IMR-90 (cell line): ENCODE measurements at regions not wholly inside any gene's neighbourhood (a gene's known extent, or its start where the extent isn't known, plus 50 kb on each side); places are given as distances from the start of the nearest gene placed in this dataset.

ENCODE experiments used
- ATAC-seq: fragments of 200-7000 bp; cut with Tn5 transposase; 2 replicates; pipeline ENCODE4 v1.9.1; 2020; ENCODE audit warnings: low read depth, mild to moderate bottlenecking, moderate library complexity
- BruUV-seq: library from RNA; stranded (reverse); fragments of 400-500 nt; replicated peaks from 2 replicates; lab custom pipeline; 2021; lab: Mats Ljungman, UMichigan
- CTCF ChIA-PET: fragments of 300-600 bp; formaldehyde crosslinking; extraction: SDS; loops from one replicate; lab custom pipeline; 2021; ENCODE audit warnings: antibody characterized with exemption; lab: Yijun Ruan, JAX
- POLR2A ChIA-PET: fragments of 300-600 bp; sonication (Branson Sonifier 250); formaldehyde crosslinking; loops from one replicate; lab custom pipeline; 2022; ENCODE audit warnings: antibody characterized with exemption; ENCODE audit not compliant: unreplicated experiment; lab: Charles Lee
- DNase-seq: peaks from one replicate; pipeline ENCODE4 v3.0.0; 2013
- H2AFZ ChIP-seq: replicated peaks from 2 replicates; pipeline ENCODE3; 2013; ENCODE audit warnings: low read length, mild to moderate bottlenecking; ENCODE audit not compliant: poor library complexity
- H2AK5ac ChIP-seq: 2 replicates; pipeline ENCODE4 v1.6.1; 2013; ENCODE audit warnings: low read depth, low read length, inconsistent platforms
- H2AK9ac ChIP-seq: replicated peaks from 2 replicates; pipeline ENCODE3; 2013; ENCODE audit warnings: mild to moderate bottlenecking, low read depth, low read length, moderate library complexity; ENCODE audit not compliant: poor library complexity
- H2BK120ac ChIP-seq: 2 replicates; pipeline ENCODE4 v1.6.1; 2013; ENCODE audit warnings: low read depth, low read length, inconsistent platforms
- H2BK15ac ChIP-seq: 3 replicates; pipeline ENCODE4 v1.6.1; 2013; ENCODE audit warnings: low read depth, low read length, inconsistent platforms
- H2BK20ac ChIP-seq: 2 replicates; pipeline ENCODE4 v1.6.1; 2013; ENCODE audit warnings: low read depth, mild to moderate bottlenecking, inconsistent platforms, low read length, moderate library complexity
- H2BK5ac ChIP-seq: 2 replicates; pipeline ENCODE4 v1.6.1; 2013; ENCODE audit warnings: mild to moderate bottlenecking, low read depth, low read length, inconsistent platforms; ENCODE audit not compliant: poor library complexity, severe bottlenecking
- H3K14ac ChIP-seq: replicated peaks from 2 replicates; pipeline ENCODE4 v1.6.1; 2013; ENCODE audit warnings: low read depth, low read length, inconsistent platforms
- H3K18ac ChIP-seq: 2 replicates; pipeline ENCODE4 v1.6.1; 2013; ENCODE audit warnings: low read depth, low read length, control low read depth
- H3K23ac ChIP-seq: 2 replicates; pipeline ENCODE4 v1.6.1; 2013; ENCODE audit warnings: low read depth, low read length, inconsistent platforms
- H3K27ac ChIP-seq: 2 replicates; pipeline ENCODE4 v1.5.1; 2013; ENCODE audit warnings: mild to moderate bottlenecking, control low read depth, low read length; ENCODE audit not compliant: insufficient read depth
- H3K27me3 ChIP-seq: 2 replicates; pipeline ENCODE4 v1.6.1; 2013; ENCODE audit warnings: low read length; ENCODE audit not compliant: control insufficient read depth, insufficient read depth
- H3K36me3 ChIP-seq: 2 replicates; pipeline ENCODE4 v1.6.1; 2013; ENCODE audit warnings: low read length, mixed read lengths; ENCODE audit not compliant: control insufficient read depth, insufficient read depth
- H3K4ac ChIP-seq: 2 replicates; pipeline ENCODE4 v1.6.1; 2013; ENCODE audit warnings: low read depth, low read length, inconsistent platforms
- H3K4me1 ChIP-seq: 2 replicates; pipeline ENCODE4 v1.6.1; 2013; ENCODE audit warnings: low read length, mixed read lengths; ENCODE audit not compliant: control insufficient read depth, insufficient read depth
- H3K4me2 ChIP-seq: 2 replicates; pipeline ENCODE4 v1.6.1; 2013; ENCODE audit warnings: low read depth, mild to moderate bottlenecking, control low read depth, low read length, moderate library complexity
- H3K4me3 ChIP-seq: 2 replicates; pipeline ENCODE4 v1.5.1; 2013; ENCODE audit warnings: low read depth, mild to moderate bottlenecking, control low read depth, low read length, moderate library complexity; ENCODE audit not compliant: insufficient read depth
- H3K56ac ChIP-seq: 2 replicates; pipeline ENCODE4 v1.6.1; 2013; ENCODE audit warnings: low read length, inconsistent platforms; ENCODE audit not compliant: insufficient read depth; ENCODE audit errors: extremely low read depth
- H3K79me1 ChIP-seq, 2 experiments: 2 replicates each; pipeline ENCODE4 v1.6.1; 2013; ENCODE audit warnings: low read length in 2 of 2, inconsistent platforms in 1 of 2, low read depth in 1 of 2
- H3K9ac ChIP-seq: 2 replicates; pipeline ENCODE4 v1.6.1; 2013; ENCODE audit warnings: low read depth, low read length, control low read depth
- H3K9me1 ChIP-seq: 2 replicates; pipeline ENCODE4 v1.6.1; 2013; ENCODE audit warnings: low read length, inconsistent platforms; ENCODE audit not compliant: insufficient read depth
- H3K9me3 ChIP-seq: 2 replicates; pipeline ENCODE4 v1.6.1; 2013; ENCODE audit warnings: low read length; ENCODE audit not compliant: control insufficient read depth, insufficient read depth
- H4K20me1 ChIP-seq: 2 replicates; pipeline ENCODE4 v1.6.1; 2013; ENCODE audit warnings: low read length, inconsistent platforms; ENCODE audit not compliant: insufficient read depth
- H4K5ac ChIP-seq: 2 replicates; pipeline ENCODE4 v1.6.1; 2013; ENCODE audit warnings: mild to moderate bottlenecking, low read depth, low read length, control low read depth
- H4K8ac ChIP-seq, 2 experiments: 2 replicates each; pipeline ENCODE4 v1.6.1; 2013; ENCODE audit warnings: low read depth in 2 of 2, low read length in 2 of 2, control low read depth in 1 of 2, inconsistent platforms in 1 of 2
- H4K91ac ChIP-seq: 2 replicates; pipeline ENCODE4 v1.6.1; 2013; ENCODE audit warnings: low read depth, low read length, inconsistent platforms; ENCODE audit not compliant: insufficient read depth
- BHLHE40 ChIP-seq: fragments of 150-350 bp; IDR thresholded peaks from 2 replicates; pipeline ENCODE4 v1.6.1; 2016; ENCODE audit warnings: mild to moderate bottlenecking, low read depth, low read length
- CEBPB ChIP-seq: IDR thresholded peaks from 2 replicates; pipeline ENCODE4 v1.6.1; 2012; ENCODE audit warnings: low read depth, low read length, improper control_type of control experiment
- CHD1 ChIP-seq: IDR thresholded peaks from 2 replicates; pipeline ENCODE4 v1.6.1; 2012; ENCODE audit warnings: low read depth, low read length, improper control_type of control experiment
- FOS ChIP-seq: fragments of 150-350 bp; IDR thresholded peaks from 2 replicates; pipeline ENCODE4 v1.6.1; 2016; ENCODE audit warnings: low read depth, low read length
- MAFK ChIP-seq: IDR thresholded peaks from 2 replicates; pipeline ENCODE4 v1.6.1; 2012; ENCODE audit warnings: low read depth, low read length, improper control_type of control experiment
- MAZ ChIP-seq: IDR thresholded peaks from 2 replicates; pipeline ENCODE4 v1.6.1; 2012; ENCODE audit warnings: low read depth, mild to moderate bottlenecking, low read length, improper control_type of control experiment, moderate library complexity, borderline replicate concordance
- MXI1 ChIP-seq: IDR thresholded peaks from 2 replicates; pipeline ENCODE4 v1.6.1; 2012; ENCODE audit warnings: low read depth, mild to moderate bottlenecking, low read length, moderate library complexity, borderline replicate concordance
- NFE2L2 ChIP-seq: fragments of 150-350 bp; IDR thresholded peaks from 2 replicates; pipeline ENCODE4 v1.6.1; 2016; ENCODE audit warnings: low read depth, mild to moderate bottlenecking, low read length
- POLR2A ChIP-seq: IDR thresholded peaks from 2 replicates; pipeline ENCODE4 v1.6.1; 2012; ENCODE audit warnings: mild to moderate bottlenecking, low read depth, low read length
- RAD21 ChIP-seq: IDR thresholded peaks from 2 replicates; pipeline ENCODE4 v1.6.1; 2012; ENCODE audit warnings: low read length, improper control_type of control experiment
- SMC3 ChIP-seq: fragments of 150-350 bp; IDR thresholded peaks from 2 replicates; pipeline ENCODE4 v1.6.1; 2016; ENCODE audit warnings: low read depth, mild to moderate bottlenecking, antibody characterized with exemption, low read length, moderate library complexity
- WGBS, 2 experiments: methylation state at CpG; one replicate each; pipeline versions ENCODE4 v1.1.5 to v1.1.7; 2013; ENCODE audit warnings: missing lambda C conversion rate in 2 of 2; ENCODE audit not compliant: insufficient read length in 1 of 2; ENCODE audit errors: extremely low coverage in 2 of 2; 5-methylcytosine and 5-hydroxymethylcytosine counted together
- dilution Hi-C: fragments of 300-500 bp; cut with HindIII; formaldehyde crosslinking; loops from one replicate; pipeline ENCODE4 v1.14.3; 2018; ENCODE audit warnings: low sequenced_read_pairs; ENCODE audit not compliant: unreplicated experiment
- in situ Hi-C: fragments of 300-500 bp; cut with MboI; formaldehyde crosslinking; loops from 3 replicates; pipeline ENCODE4 v1.14.3; 2019; ENCODE audit warnings: low sequenced_read_pairs, inconsistent platforms, mixed read lengths
- intact Hi-C: fragments of 100-400 bp; cut with micrococcal nuclease; formaldehyde crosslinking; loops from 2 replicates; pipeline ENCODE4 v1.10.0; 2022
- TF ChIP-seq, protein P1 (sequence below): fragments of 150-350 bp; IDR thresholded peaks from 2 replicates; pipeline ENCODE4 v1.6.1; 2016; ENCODE audit warnings: low read depth, mild to moderate bottlenecking, low read length, moderate library complexity, borderline replicate concordance
- TF ChIP-seq, protein P2 (sequence below): fragments of 150-350 bp; IDR thresholded peaks from 2 replicates; pipeline ENCODE4 v1.6.1; 2017; ENCODE audit warnings: mild to moderate bottlenecking, antibody characterized with exemption, low read length, low read depth
- TF ChIP-seq, protein P3 (sequence below): conservative IDR thresholded peaks from 2 replicates; pipeline ENCODE4 v1.5.1; 2012; ENCODE audit warnings: mild to moderate bottlenecking, low read depth, low read length, improper control_type of control experiment

DNA sequence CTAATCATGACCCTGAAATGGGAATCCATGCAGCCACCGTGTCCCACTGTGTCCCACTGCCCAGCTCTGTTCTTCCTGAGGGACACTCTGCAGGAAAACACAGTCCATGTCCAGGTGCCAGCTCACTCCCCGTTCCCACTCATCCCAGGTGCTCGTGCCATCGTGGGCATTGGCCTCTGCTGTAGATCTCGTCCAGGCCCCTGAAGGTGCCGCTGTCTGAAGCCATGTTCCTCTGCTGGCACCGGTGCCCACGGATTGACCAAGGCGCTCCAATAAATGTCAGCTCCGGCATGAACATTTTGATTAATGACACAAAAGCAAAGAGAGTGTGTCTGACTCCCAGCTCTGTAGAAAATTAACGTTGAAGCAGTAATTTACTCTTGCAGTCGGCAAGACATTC lies 280.1 kb upstream of the SALL3 start:
- Histone ChIP-seq H2AK9ac (no peak overlapping the region), H3K4me3 (no peak overlapping the region), H3K27me3 (no peaks in the 10 kb centered on the region), H3K27ac (no peak overlapping the region), H3K18ac (no peak overlapping the region), H3K23ac (no peak overlapping the region), H2BK20ac (no peak overlapping the region), H3K4me2 (no peak overlapping the region), H3K79me1 (no peaks in the 10 kb centered on the region), H3K14ac (no peak overlapping the region), H4K5ac (no peak overlapping the region), H3K9me3 (peaks cover 33% of the 10 kb centered on the region), H2AFZ (no peak overlapping the region), H3K4me1 (no peaks in the 10 kb centered on the region), H4K91ac (no peak overlapping the region), H3K56ac (no peak overlapping the region), H2AK5ac (no peak overlapping the region), H4K20me1 (no peaks in the 10 kb centered on the region), H2BK5ac (no peak overlapping the region), H3K9me1 (no peaks in the 10 kb centered on the region), H3K9ac (no peak overlapping the region), H3K36me3 (no peaks in the 10 kb centered on the region), H3K4ac (no peak overlapping the region), H2BK15ac (no peak overlapping the region), H4K8ac (no peak overlapping the region), H2BK120ac (no peak overlapping the region)
- ChIA-PET POLR2A (no interaction called here), CTCF (no interaction called here)
- dilution Hi-C loops (no loop called here), intact Hi-C loops (no loop called here), in situ Hi-C loops (no loop called here)
- DNase-seq, result no peak
- BruUV-seq, result no TSS peak
- ATAC-seq, result no peak
- TF ChIP-seq SMC3, result no peak
- TF ChIP-seq, protein P1, sequence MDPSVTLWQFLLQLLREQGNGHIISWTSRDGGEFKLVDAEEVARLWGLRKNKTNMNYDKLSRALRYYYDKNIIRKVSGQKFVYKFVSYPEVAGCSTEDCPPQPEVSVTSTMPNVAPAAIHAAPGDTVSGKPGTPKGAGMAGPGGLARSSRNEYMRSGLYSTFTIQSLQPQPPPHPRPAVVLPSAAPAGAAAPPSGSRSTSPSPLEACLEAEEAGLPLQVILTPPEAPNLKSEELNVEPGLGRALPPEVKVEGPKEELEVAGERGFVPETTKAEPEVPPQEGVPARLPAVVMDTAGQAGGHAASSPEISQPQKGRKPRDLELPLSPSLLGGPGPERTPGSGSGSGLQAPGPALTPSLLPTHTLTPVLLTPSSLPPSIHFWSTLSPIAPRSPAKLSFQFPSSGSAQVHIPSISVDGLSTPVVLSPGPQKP, result no peak
- TF ChIP-seq BHLHE40, result no peak
- TF ChIP-seq MAFK, result no peak
- TF ChIP-seq RAD21, result no peak
- TF ChIP-seq, protein P2, sequence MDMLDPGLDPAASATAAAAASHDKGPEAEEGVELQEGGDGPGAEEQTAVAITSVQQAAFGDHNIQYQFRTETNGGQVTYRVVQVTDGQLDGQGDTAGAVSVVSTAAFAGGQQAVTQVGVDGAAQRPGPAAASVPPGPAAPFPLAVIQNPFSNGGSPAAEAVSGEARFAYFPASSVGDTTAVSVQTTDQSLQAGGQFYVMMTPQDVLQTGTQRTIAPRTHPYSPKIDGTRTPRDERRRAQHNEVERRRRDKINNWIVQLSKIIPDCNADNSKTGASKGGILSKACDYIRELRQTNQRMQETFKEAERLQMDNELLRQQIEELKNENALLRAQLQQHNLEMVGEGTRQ, result no peak
- TF ChIP-seq CHD1, result no peak
- no peak for TF ChIP-seq CEBPB
- TF ChIP-seq FOS, result no peak
- TF ChIP-seq POLR2A, result no peak
- TF ChIP-seq, protein P3, sequence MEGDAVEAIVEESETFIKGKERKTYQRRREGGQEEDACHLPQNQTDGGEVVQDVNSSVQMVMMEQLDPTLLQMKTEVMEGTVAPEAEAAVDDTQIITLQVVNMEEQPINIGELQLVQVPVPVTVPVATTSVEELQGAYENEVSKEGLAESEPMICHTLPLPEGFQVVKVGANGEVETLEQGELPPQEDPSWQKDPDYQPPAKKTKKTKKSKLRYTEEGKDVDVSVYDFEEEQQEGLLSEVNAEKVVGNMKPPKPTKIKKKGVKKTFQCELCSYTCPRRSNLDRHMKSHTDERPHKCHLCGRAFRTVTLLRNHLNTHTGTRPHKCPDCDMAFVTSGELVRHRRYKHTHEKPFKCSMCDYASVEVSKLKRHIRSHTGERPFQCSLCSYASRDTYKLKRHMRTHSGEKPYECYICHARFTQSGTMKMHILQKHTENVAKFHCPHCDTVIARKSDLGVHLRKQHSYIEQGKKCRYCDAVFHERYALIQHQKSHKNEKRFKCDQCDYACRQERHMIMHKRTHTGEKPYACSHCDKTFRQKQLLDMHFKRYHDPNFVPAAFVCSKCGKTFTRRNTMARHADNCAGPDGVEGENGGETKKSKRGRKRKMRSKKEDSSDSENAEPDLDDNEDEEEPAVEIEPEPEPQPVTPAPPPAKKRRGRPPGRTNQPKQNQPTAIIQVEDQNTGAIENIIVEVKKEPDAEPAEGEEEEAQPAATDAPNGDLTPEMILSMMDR, result no peak
- TF ChIP-seq MXI1, result no peak
- TF ChIP-seq MAZ, result no peak
- TF ChIP-seq NFE2L2, result no peak
- 57% methylated on average over 7 of the region's 12 CpGs; no CpG with 5 or more reads in 1 of the 2 experiments for WGBS, 2 experiments
